Endothelial cell of umbilical vein (primary cell): ENCODE measurements at regions not wholly inside any gene's neighbourhood (a gene's known extent, or its start where the extent isn't known, plus 50 kb on each side); places are given as distances from the start of the nearest gene placed in this dataset.

ENCODE experiments used
- BruUV-seq: library from RNA; stranded (reverse); fragments of 400-500 nt; replicated peaks from 2 replicates; lab custom pipeline; 2021; lab: Mats Ljungman, UMichigan
- CTCF ChIA-PET: fragments of 300-600, 350-600 bp; sonication (Branson Sonifier 250); formaldehyde crosslinking; loops from one replicate; lab custom pipeline; 2021; ENCODE audit warnings: antibody characterized with exemption, inconsistent platforms; lab: Charles Lee
- POLR2A ChIA-PET: fragments of 300-600, 350-600 bp; sonication (Branson Sonifier 250); formaldehyde crosslinking; loops from one replicate; lab custom pipeline; 2021; ENCODE audit warnings: antibody characterized with exemption, inconsistent platforms; lab: Charles Lee
- DNase-seq: peaks from one replicate; pipeline ENCODE4 v3.0.0-alpha.2; 2011; ENCODE audit warnings: low read depth, low spot score
- FAIRE-seq: peaks from 2 replicates; lab custom pipeline; 2011; peaks lifted over from hg19 to GRCh38; lab: Jason Lieb, UNC
- H2AFZ ChIP-seq: 2 replicates; pipeline ENCODE4 v1.6.0; 2012; ENCODE audit warnings: low read depth, low read length, control low read depth, inconsistent platforms
- H3K27ac ChIP-seq: 2 replicates; pipeline ENCODE4 v1.5.1; 2011; ENCODE audit warnings: low read depth, mild to moderate bottlenecking, control low read depth, low read length, moderate library complexity; ENCODE audit not compliant: insufficient read depth
- H3K27me3 ChIP-seq, 2 experiments: 2 replicates each; pipeline versions ENCODE4 v1.6.0 to v1.6.1; 2011; ENCODE audit warnings: low read length in 2 of 2, mixed read lengths in 1 of 2; ENCODE audit not compliant: control insufficient read depth in 2 of 2, insufficient read depth in 2 of 2
- H3K36me3 ChIP-seq, 2 experiments: 2 replicates in 1 of 2; 3 replicates in 1 of 2; pipeline ENCODE4 v1.5.1; 2011; ENCODE audit warnings: low read length in 2 of 2, mild to moderate bottlenecking in 1 of 2, moderate library complexity in 1 of 2; ENCODE audit not compliant: control insufficient read depth in 2 of 2, insufficient read depth in 2 of 2; ENCODE audit errors: extremely low read depth in 1 of 2
- H3K4me1 ChIP-seq: 3 replicates; pipeline ENCODE4 v1.5.1; 2011; ENCODE audit warnings: mild to moderate bottlenecking, low read length; ENCODE audit not compliant: control insufficient read depth, insufficient read depth; ENCODE audit errors: extremely low read depth
- H3K4me2 ChIP-seq: 2 replicates; pipeline ENCODE4 v1.6.1; 2011; ENCODE audit warnings: low read length, control low read depth, mixed read lengths; ENCODE audit not compliant: insufficient read depth
- H3K4me3 ChIP-seq, 3 experiments: fragments of 200-600 bp in 1 of 3; sonication (generic), shearing (Covaris generic) in 1 of 3; replicated peaks in 1 of 3; 2 replicates each; pipeline ENCODE4 v1.5.1; 2011 to 2016; ENCODE audit warnings: control low read depth in 3 of 3, low read length in 3 of 3, mild to moderate bottlenecking in 2 of 3, inconsistent platforms in 1 of 3, low read depth in 1 of 3, moderate library complexity in 1 of 3; ENCODE audit not compliant: insufficient read depth in 1 of 3
- H3K79me2 ChIP-seq: 2 replicates; pipeline ENCODE4 v1.6.0; 2012; ENCODE audit warnings: low read length, inconsistent platforms; ENCODE audit not compliant: control insufficient read depth, insufficient read depth
- H3K9ac ChIP-seq: replicated peaks from 2 replicates; pipeline ENCODE3; 2011; ENCODE audit warnings: low read length, control low read depth; ENCODE audit not compliant: insufficient read depth; ENCODE audit errors: extremely low read depth
- H3K9me1 ChIP-seq: replicated peaks from 3 replicates; pipeline ENCODE4 v1.6.0; 2011; ENCODE audit warnings: mild to moderate bottlenecking, low read length; ENCODE audit not compliant: control insufficient read depth, insufficient read depth; ENCODE audit errors: extremely low read depth
- H3K9me3 ChIP-seq: replicated peaks from 2 replicates; pipeline ENCODE4 v1.5.1; 2012; ENCODE audit warnings: low read length, inconsistent platforms; ENCODE audit not compliant: control insufficient read depth, insufficient read depth
- H4K20me1 ChIP-seq: replicated peaks from 2 replicates; pipeline ENCODE3; 2011; ENCODE audit warnings: mild to moderate bottlenecking, low read length; ENCODE audit not compliant: control insufficient read depth, insufficient read depth; ENCODE audit errors: extremely low read depth
- CTCF ChIP-seq, 2 donors: IDR thresholded peaks; 1 replicate in 1 of 2; 2 replicates in 1 of 2; pipeline ENCODE4 v1.5.1; 2011; ENCODE audit warnings: low read length in 2 of 2, mild to moderate bottlenecking in 2 of 2, moderate library complexity in 2 of 2, control low read depth in 1 of 2, inconsistent platforms in 1 of 2, low read depth in 1 of 2; ENCODE audit not compliant: insufficient read depth in 1 of 2; ENCODE audit errors: extremely low read depth in 1 of 2
- EZH2 ChIP-seq: IDR thresholded peaks from 2 replicates; pipeline ENCODE4 v1.6.1; 2012; ENCODE audit warnings: borderline replicate concordance, low read depth, mild to moderate bottlenecking, moderate library complexity, low read length, inconsistent platforms; ENCODE audit not compliant: severe bottlenecking
- FOS ChIP-seq: IDR thresholded peaks from 2 replicates; pipeline ENCODE4 v1.6.1; 2011; ENCODE audit warnings: mild to moderate bottlenecking, low read length, moderate library complexity, borderline replicate concordance; ENCODE audit not compliant: insufficient read depth
- GATA2 ChIP-seq: IDR thresholded peaks from 2 replicates; pipeline ENCODE4 v1.7.0; 2011; ENCODE audit warnings: low read depth, mild to moderate bottlenecking, moderate library complexity, mixed read lengths, low read length; ENCODE audit not compliant: insufficient read length, insufficient read depth
- JUN ChIP-seq: IDR thresholded peaks from 2 replicates; pipeline ENCODE4 v1.6.1; 2011; ENCODE audit warnings: borderline replicate concordance, low read depth; ENCODE audit not compliant: insufficient read length, insufficient read depth
- MAX ChIP-seq: IDR thresholded peaks from 2 replicates; pipeline ENCODE4 v1.6.1; 2011; ENCODE audit not compliant: insufficient read depth, insufficient read length
- MYC ChIP-seq: IDR thresholded peaks from one replicate; pipeline ENCODE4 v1.6.1; 2011; ENCODE audit warnings: mild to moderate bottlenecking, low read depth, low read length
- POLR2A ChIP-seq: IDR thresholded peaks from 2 replicates; pipeline ENCODE4 v1.6.1; 2012; ENCODE audit warnings: low read depth, mild to moderate bottlenecking, control low read depth, low read length
- POLR2AphosphoS5 ChIP-seq: IDR thresholded peaks from 2 replicates; pipeline ENCODE4 v1.6.1; 2012; ENCODE audit warnings: low read depth, mild to moderate bottlenecking, control low read depth, low read length, moderate library complexity; ENCODE audit not compliant: insufficient read depth
- dilution Hi-C: fragments of 300-500 bp; cut with MboI; formaldehyde crosslinking; loops from one replicate; pipeline ENCODE4 v1.15.0; 2019; ENCODE audit warnings: low sequenced_read_pairs; ENCODE audit not compliant: extremely low pct_ligation_motif_present
- intact Hi-C: fragments of 100-400 bp; cut with micrococcal nuclease; formaldehyde crosslinking; loops from one replicate; pipeline ENCODE4 v1.10.0; 2022

GRCh38 chr16:26747760-26748159, 319.0 kb upstream of the C16orf82 start:
- H3K9me3 ChIP-seq, result no peaks in the 10 kb centered on the region
- H3K4me2 ChIP-seq, result no peak overlapping the region
- TF ChIP-seq MAX, result no peak
- TF ChIP-seq POLR2AphosphoS5, result no peak
- no peak for TF ChIP-seq MYC
- no peaks in the 10 kb centered on the region for H4K20me1 ChIP-seq
- DNase-seq (no peak), FAIRE-seq (no peak)
- POLR2A ChIA-PET, result no interaction called here
- dilution Hi-C loops, result no loop called here
- H3K4me3 ChIP-seq, result no peak overlapping the region
- no peak overlapping the region for H3K27ac ChIP-seq
- no peak overlapping the region for H2AFZ ChIP-seq
- H3K9me1 ChIP-seq, result no peaks in the 10 kb centered on the region
- no peaks in the 10 kb centered on the region for H3K27me3 ChIP-seq
- CTCF ChIA-PET, result no interaction called here
- intact Hi-C loops, result no loop called here
- no peaks in the 10 kb centered on the region for H3K4me1 ChIP-seq
- H3K36me3 ChIP-seq, result no peaks in the 10 kb centered on the region
- no TSS peak for BruUV-seq
- no peaks in the 10 kb centered on the region for H3K79me2 ChIP-seq
- H3K9ac ChIP-seq, result no peak overlapping the region

- DNase-seq (no peak), FAIRE-seq (no peak)
- Histone ChIP-seq H3K36me3 (no peaks in the 10 kb centered on the region), H3K27me3 (no peaks in the 10 kb centered on the region), H3K9me1 (no peaks in the 10 kb centered on the region), H2AFZ (no peak overlapping the region), H3K27ac (no peak overlapping the region), H4K20me1 (no peaks in the 10 kb centered on the region), H3K4me1 (no peaks in the 10 kb centered on the region), H3K4me3 (no peak overlapping the region), H3K9ac (no peak overlapping the region), H3K9me3 (no peaks in the 10 kb centered on the region), H3K4me2 (no peak overlapping the region), H3K79me2 (no peaks in the 10 kb centered on the region)
- ChIA-PET POLR2A (no interaction called here), CTCF (no interaction called here)
- TF ChIP-seq FOS (no peak), POLR2AphosphoS5 (no peak), MAX (no peak), GATA2 (no peak), POLR2A (no peak), CTCF (IDR thresholded peaks at IDR 0.05; ENCODE audit: extremely low read depth in 1 of 2, insufficient read depth in 1 of 2, low read depth in 1 of 2, low read length in 2 of 2) (no peak), EZH2 (no peak), MYC (no peak), JUN (no peak)
- dilution Hi-C loops, result no loop called here
- intact Hi-C loops, result no loop called here
- BruUV-seq, result no TSS peak
These were observed 317.7 kb upstream of the C16orf82 start for GRCh38 chr16:26749072-26749471.
